ENCODE measurements at regions not wholly inside any gene's neighbourhood (a gene's known extent, or its start where the extent isn't known, plus 50 kb on each side); places are given as distances from the start of the nearest gene placed in this dataset.

GRCh38 chr2:100192825-100193224 lies 50.4 kb upstream of the AFF3 start:
- no peak overlapping the region for H3K4me3 ChIP-seq (ENCODE audit: low read depth, low read length)
- no peak for DNase-seq (ENCODE audit: low read depth)
- TF ChIP-seq MYC (IDR thresholded peaks at IDR 0.05; ENCODE audit: low read depth, low read length) (no peak), CTCF (IDR thresholded peaks at IDR 0.05; ENCODE audit: low read depth, low read length) (no peak), MAX (IDR thresholded peaks at IDR 0.05; ENCODE audit: low read depth, low read length) (no peak), POLR2A (IDR thresholded peaks at IDR 0.05; ENCODE audit: extremely low read depth, insufficient read length) (no peak)

GRCh38 chr2:100192300-100192699 lies 49.9 kb upstream of the AFF3 start:
- DNase-seq (ENCODE audit: low read depth) = no peak
- H3K4me3 ChIP-seq (ENCODE audit: low read depth, low read length) = no peak overlapping the region
- TF ChIP-seq CTCF (IDR thresholded peaks at IDR 0.05; ENCODE audit: low read depth, low read length) (no peak), MAX (IDR thresholded peaks at IDR 0.05; ENCODE audit: low read depth, low read length) (no peak), MYC (IDR thresholded peaks at IDR 0.05; ENCODE audit: low read depth, low read length) (no peak), POLR2A (IDR thresholded peaks at IDR 0.05; ENCODE audit: extremely low read depth, insufficient read length) (no peak)

All from NB4 (cell line).